ENCODE measurements at regions not wholly inside any gene's neighbourhood (a gene's known extent, or its start where the extent isn't known, plus 50 kb on each side); places are given as distances from the start of the nearest gene placed in this dataset.

GRCh38 chr3:154783061-154783460 lies 297.1 kb upstream of the MME start:
- no peak for DNase-seq (ENCODE audit: insufficient read length, low spot score)
- no peak for FAIRE-seq

DNA sequence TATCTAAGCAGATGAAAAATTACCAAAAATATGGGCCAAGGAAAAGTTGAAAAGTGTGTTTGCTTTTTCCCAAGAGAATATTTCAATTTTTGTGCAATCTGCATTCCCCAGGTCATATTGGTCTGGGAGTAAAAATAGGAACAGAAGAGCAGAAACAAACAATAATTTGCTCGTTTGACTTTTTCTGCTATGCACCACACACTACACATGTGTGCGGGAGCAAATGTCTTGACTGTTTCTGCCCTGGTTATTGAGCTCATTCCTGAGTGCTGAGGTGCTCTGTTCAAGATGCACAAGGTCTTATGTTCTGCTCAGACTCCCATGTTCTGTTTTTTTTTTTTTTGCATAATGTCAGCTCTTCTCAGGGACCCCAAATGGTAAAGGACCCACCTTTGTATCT lies 298.0 kb upstream of the MME start:
- DNase-seq (ENCODE audit: insufficient read length, low spot score), result no peak
- no peak for FAIRE-seq
- TF ChIP-seq SPI1 (IDR thresholded peaks at IDR 0.05; ENCODE audit: low read depth, low read length), result no peak
- TF ChIP-seq PAX5 (IDR thresholded peaks at IDR 0.05; ENCODE audit: insufficient read depth, low read length, severe bottlenecking), result no peak
- no peak for TF ChIP-seq POLR2A (IDR thresholded peaks at IDR 0.05; ENCODE audit: low read depth, low read length)
- TF ChIP-seq POLR2AphosphoS5 (IDR thresholded peaks at IDR 0.05; ENCODE audit: low read depth, low read length), result no peak
- no peak for TF ChIP-seq POU2F2 (IDR thresholded peaks at IDR 0.05; ENCODE audit: low read depth, low read length)
- TF ChIP-seq TAF1 (IDR thresholded peaks at IDR 0.05; ENCODE audit: low read depth, low read length), result no peak

More at GRCh38 chr3:154783061-154783460, 297.1 kb upstream of the MME start:
- TF ChIP-seq POLR2A (IDR thresholded peaks at IDR 0.05; ENCODE audit: low read depth, low read length) (no peak), PAX5 (IDR thresholded peaks at IDR 0.05; ENCODE audit: insufficient read depth, low read length, severe bottlenecking) (no peak), POLR2AphosphoS5 (IDR thresholded peaks at IDR 0.05; ENCODE audit: low read depth, low read length) (no peak)

DNA sequence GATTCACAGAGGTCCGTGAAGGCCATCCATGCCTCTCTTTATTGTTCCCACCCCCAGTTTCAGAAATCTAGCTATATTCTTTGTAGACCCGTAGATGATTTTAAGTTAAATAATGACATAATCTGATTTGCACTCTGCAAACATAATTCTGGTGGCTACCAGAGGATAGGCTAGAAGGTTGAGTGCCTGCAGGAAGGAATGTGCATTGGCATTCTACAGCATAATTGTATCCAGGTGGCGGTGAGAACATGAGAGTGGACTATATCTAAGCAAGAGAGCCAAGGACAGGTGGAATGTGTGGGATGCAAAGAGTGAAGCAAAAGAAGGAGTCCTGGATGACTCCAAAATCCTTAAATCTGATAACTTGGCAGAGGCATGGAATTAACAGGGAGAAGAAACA lies 298.5 kb upstream of the MME start:
- DNase-seq (ENCODE audit: insufficient read length, low spot score) (no peak), FAIRE-seq (no peak)
- no peak for TF ChIP-seq POU2F2 (IDR thresholded peaks at IDR 0.05; ENCODE audit: low read depth, low read length)
- TF ChIP-seq POLR2A (IDR thresholded peaks at IDR 0.05; ENCODE audit: low read depth, low read length), result no peak
- TF ChIP-seq PAX5 (IDR thresholded peaks at IDR 0.05; ENCODE audit: insufficient read depth, low read length, severe bottlenecking), result no peak
- TF ChIP-seq POLR2AphosphoS5 (IDR thresholded peaks at IDR 0.05; ENCODE audit: low read depth, low read length), result no peak
- TF ChIP-seq SPI1 (IDR thresholded peaks at IDR 0.05; ENCODE audit: low read depth, low read length), result no peak
- TF ChIP-seq TAF1 (IDR thresholded peaks at IDR 0.05; ENCODE audit: low read depth, low read length), result no peak

- TF ChIP-seq POLR2A (IDR thresholded peaks at IDR 0.05; ENCODE audit: low read depth, low read length) (no peak), PAX5 (IDR thresholded peaks at IDR 0.05; ENCODE audit: insufficient read depth, low read length, severe bottlenecking) (no peak), POU2F2 (IDR thresholded peaks at IDR 0.05; ENCODE audit: low read depth, low read length) (no peak), TAF1 (IDR thresholded peaks at IDR 0.05; ENCODE audit: low read depth, low read length) (no peak), POLR2AphosphoS5 (IDR thresholded peaks at IDR 0.05; ENCODE audit: low read depth, low read length) (no peak), SPI1 (IDR thresholded peaks at IDR 0.05; ENCODE audit: low read depth, low read length) (no peak)
- FAIRE-seq (no peak), DNase-seq (ENCODE audit: insufficient read length, low spot score) (no peak)
Observed at GRCh38 chr3:154780263-154780662, 299.9 kb upstream of the MME start.

- TF ChIP-seq POLR2A (IDR thresholded peaks at IDR 0.05; ENCODE audit: low read depth, low read length) (no peak), POLR2AphosphoS5 (IDR thresholded peaks at IDR 0.05; ENCODE audit: low read depth, low read length) (no peak), PAX5 (IDR thresholded peaks at IDR 0.05; ENCODE audit: insufficient read depth, low read length, severe bottlenecking) (no peak)
- FAIRE-seq (no peak), DNase-seq (ENCODE audit: insufficient read length, low spot score) (no peak)
Observed at GRCh38 chr3:154779571-154779970, 300.5 kb upstream of the MME start.

DNA sequence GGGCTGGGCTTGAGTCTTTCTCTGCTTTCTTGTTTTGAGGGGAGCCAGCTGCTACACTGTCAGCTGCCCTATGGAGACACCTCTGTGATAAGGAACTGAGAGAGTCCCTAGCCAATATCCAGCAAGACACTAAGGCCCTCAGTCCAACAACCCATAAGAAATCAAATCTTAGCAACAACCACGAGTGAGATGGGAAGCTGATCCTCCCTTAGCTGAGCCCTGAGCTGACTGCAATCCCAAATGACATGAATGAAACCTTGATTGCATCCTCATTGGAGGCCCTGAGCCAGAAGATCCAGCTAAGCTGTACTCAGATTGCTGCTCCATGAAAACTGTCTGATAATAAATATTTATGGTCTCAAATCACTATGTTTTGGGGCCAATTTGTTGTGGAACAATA lies 302.1 kb upstream of the MME start:
- FAIRE-seq, result no peak
- TF ChIP-seq PAX5 (IDR thresholded peaks at IDR 0.05; ENCODE audit: insufficient read depth, low read length, severe bottlenecking) (no peak), POU2F2 (IDR thresholded peaks at IDR 0.05; ENCODE audit: low read depth, low read length) (no peak), POLR2A (IDR thresholded peaks at IDR 0.05; ENCODE audit: low read depth, low read length) (no peak), SPI1 (IDR thresholded peaks at IDR 0.05; ENCODE audit: low read depth, low read length) (no peak), TAF1 (IDR thresholded peaks at IDR 0.05; ENCODE audit: low read depth, low read length) (no peak), POLR2AphosphoS5 (IDR thresholded peaks at IDR 0.05; ENCODE audit: low read depth, low read length) (no peak)
- DNase-seq (ENCODE audit: insufficient read length, low spot score), result no peak

DNA sequence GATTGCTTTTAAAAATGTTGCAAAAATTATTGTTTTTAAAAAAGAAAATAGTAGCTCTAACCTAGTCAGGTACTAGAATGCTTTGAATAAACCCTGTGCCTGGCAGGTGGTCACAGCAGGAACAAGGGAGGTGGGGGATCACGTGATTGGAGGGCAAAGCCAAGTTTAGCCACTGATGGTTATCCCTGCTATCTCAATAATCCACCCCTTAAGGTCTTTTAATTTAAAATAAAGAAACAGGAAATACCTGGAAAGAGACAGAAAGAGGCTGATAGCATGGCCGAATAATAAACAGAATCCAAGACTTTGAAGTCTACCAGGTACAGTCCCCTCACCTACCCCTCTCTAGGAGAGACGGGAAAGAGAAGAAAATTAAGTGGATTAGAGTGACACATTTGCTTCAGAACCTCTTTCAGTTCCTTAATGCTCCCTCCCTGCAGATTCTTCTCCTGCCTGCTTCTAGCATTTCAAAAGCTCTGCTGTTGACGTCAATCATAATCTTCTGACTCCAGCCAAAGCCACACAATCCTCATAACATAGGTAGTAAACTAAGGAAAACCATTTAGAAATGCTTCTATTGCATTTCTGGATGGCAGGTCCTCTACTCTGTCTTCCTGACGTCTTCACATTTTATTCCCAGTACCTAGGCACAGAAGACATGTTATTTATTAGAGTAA lies 303.4 kb upstream of the MME start:
- FAIRE-seq (no peak), DNase-seq (ENCODE audit: insufficient read length, low spot score) (no peak)
- TF ChIP-seq TAF1 (IDR thresholded peaks at IDR 0.05; ENCODE audit: low read depth, low read length) (no peak), POLR2AphosphoS5 (IDR thresholded peaks at IDR 0.05; ENCODE audit: low read depth, low read length) (no peak), PAX5 (IDR thresholded peaks at IDR 0.05; ENCODE audit: insufficient read depth, low read length, severe bottlenecking) (no peak), POU2F2 (IDR thresholded peaks at IDR 0.05; ENCODE audit: low read depth, low read length) (no peak), SPI1 (IDR thresholded peaks at IDR 0.05; ENCODE audit: low read depth, low read length) (no peak), POLR2A (IDR thresholded peaks at IDR 0.05; ENCODE audit: low read depth, low read length) (no peak)

GRCh38 chr3:154775821-154776548 lies 304.1 kb upstream of the MME start:
- TF ChIP-seq SPI1 (IDR thresholded peaks at IDR 0.05; ENCODE audit: low read depth, low read length) (no peak), POLR2AphosphoS5 (IDR thresholded peaks at IDR 0.05; ENCODE audit: low read depth, low read length) (no peak), PAX5 (IDR thresholded peaks at IDR 0.05; ENCODE audit: insufficient read depth, low read length, severe bottlenecking) (no peak), TAF1 (IDR thresholded peaks at IDR 0.05; ENCODE audit: low read depth, low read length) (no peak), POU2F2 (IDR thresholded peaks at IDR 0.05; ENCODE audit: low read depth, low read length) (no peak)
- no peak for DNase-seq (ENCODE audit: insufficient read length, low spot score)
- no peak for FAIRE-seq

- no peak for TF ChIP-seq SPI1 (IDR thresholded peaks at IDR 0.05; ENCODE audit: low read depth, low read length)
- no peak for TF ChIP-seq POLR2A (IDR thresholded peaks at IDR 0.05; ENCODE audit: low read depth, low read length)
- no peak for TF ChIP-seq TAF1 (IDR thresholded peaks at IDR 0.05; ENCODE audit: low read depth, low read length)
- no peak for TF ChIP-seq POU2F2 (IDR thresholded peaks at IDR 0.05; ENCODE audit: low read depth, low read length)
- no peak for TF ChIP-seq PAX5 (IDR thresholded peaks at IDR 0.05; ENCODE audit: insufficient read depth, low read length, severe bottlenecking)
- no peak for TF ChIP-seq POLR2AphosphoS5 (IDR thresholded peaks at IDR 0.05; ENCODE audit: low read depth, low read length)
- FAIRE-seq (no peak), DNase-seq (ENCODE audit: insufficient read length, low spot score) (no peak)
Observed at GRCh38 chr3:154766765-154767503, 313.2 kb upstream of the MME start.
